Body of pancreas (tissue), 4 donors: ENCODE measurements at regions not wholly inside any gene's neighbourhood (a gene's known extent, or its start where the extent isn't known, plus 50 kb on each side); places are given as distances from the start of the nearest gene placed in this dataset.

Source experiments
- CTCF ChIP-seq, 7 experiments: fragments of 450-650 bp in 4 of 7; fragments of 200-600 bp in 3 of 7; sonication (generic) in 3 of 7; IDR thresholded peaks; one replicate each; pipeline ENCODE4 v1.5.1; 2016 to 2019; ENCODE audit warnings: antibody characterized with exemption in 7 of 7
- POLR2A ChIP-seq, 3 donors: fragments of 450-650 bp; IDR thresholded peaks; one replicate each; pipeline ENCODE4 v1.6.1; 2016; ENCODE audit warnings: antibody characterized with exemption in 3 of 3, mild to moderate bottlenecking in 2 of 3

GRCh38 chr1:191520345-191520744 lies 637.9 kb upstream of the RGS18 start:
- no peak for TF ChIP-seq CTCF (IDR thresholded peaks at IDR 0.05)
- no peak for TF ChIP-seq POLR2A (IDR thresholded peaks at IDR 0.05)
